HG02798 (cell line): ENCODE measurements at regions not wholly inside any gene's neighbourhood (a gene's known extent, or its start where the extent isn't known, plus 50 kb on each side); places are given as distances from the start of the nearest gene placed in this dataset.
A peak's percentile ranks its signal among the peaks of the same experiment; 100 is the strongest.

ENCODE experiments used
- ATAC-seq: cut with Tn5 transposase; IDR thresholded peaks from one replicate; pipeline ENCODE4 v1.9.1; 2021; ENCODE audit warnings: mild to moderate bottlenecking; ENCODE audit not compliant: unreplicated experiment, poor library complexity

DNA sequence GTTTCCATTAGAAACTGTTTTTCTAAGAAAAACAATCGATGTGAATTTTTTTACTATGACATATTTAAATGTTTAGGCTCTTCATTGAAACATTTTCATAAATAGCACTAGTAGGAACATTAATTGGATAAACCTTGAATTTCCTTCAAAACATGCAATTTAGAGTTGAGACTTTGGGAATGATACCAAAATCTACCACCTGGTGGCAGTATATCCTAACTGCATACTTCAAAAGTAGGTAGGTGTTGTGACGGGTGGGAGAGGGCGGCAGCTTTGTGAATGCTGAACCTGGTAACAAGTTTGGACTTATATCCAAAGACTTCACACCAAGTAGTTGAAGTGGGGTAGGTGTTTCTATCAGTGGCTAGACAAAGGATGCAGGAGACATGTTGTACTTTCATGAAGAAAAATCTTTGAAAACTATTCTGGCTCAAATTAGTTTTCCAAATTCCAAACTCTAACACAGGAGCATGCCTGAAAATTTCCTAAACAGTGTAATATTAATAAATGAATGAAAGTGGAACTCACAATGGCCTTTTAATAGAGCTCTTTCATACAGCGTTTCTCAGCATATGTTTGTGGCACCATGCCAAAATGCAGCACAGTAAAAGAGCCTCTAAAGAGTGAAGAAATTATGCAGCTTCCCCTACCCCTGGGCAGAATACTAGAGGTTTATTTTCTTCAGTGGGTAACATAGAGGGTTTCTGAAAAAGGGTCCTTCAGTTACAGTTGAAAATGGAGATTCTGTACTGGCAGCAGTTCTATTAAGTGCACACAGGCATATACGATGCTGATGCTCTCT, 201.0 kb upstream of the TPK1 start:
- ATAC-seq: peak; percentile 92

GRCh38 chr7:145031162-145031561, 195.3 kb upstream of the TPK1 start:
- peak; percentile 56 for ATAC-seq

GRCh38 chr7:145030754-145031153, 194.9 kb upstream of the TPK1 start:
- ATAC-seq: peak; percentile 31

DNA sequence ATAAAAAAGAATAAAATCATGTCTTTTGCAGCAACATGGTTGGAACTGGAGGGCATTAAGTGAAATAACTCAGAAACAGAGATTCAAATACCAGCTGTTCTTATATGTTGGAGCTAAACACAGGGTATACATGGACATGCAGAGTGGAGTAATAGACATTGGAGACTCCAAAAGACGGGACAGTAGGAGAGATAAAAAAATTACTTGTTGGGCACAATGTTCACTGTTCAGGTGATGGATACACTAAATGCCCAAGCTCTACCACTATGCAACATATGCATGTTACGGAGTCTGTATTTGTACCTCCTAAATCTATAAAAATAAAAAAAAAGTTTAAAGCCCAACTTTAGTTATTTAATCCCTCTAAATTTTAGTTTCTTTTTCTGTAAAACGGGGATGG, 184.6 kb upstream of the TPK1 start:
- ATAC-seq: no peak

DNA sequence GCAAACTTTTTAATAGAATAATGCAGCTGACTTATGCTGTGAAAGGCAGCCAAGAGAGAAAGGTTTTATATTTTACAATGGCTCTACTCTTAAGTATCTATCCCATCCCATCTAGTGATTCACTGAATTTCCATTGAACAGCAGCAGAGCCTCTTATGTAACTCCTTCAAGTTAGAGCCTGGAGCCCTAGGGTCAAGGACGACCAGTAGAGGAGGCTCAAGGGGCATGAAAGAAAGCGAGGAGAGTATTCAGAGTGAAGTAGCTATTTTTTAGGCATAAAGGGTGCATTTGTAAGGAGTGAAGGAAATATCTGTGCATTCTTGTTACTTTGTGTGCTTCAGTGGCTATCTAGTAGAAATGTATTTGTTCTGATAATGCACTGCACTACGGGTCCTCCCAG, 180.2 kb upstream of the TPK1 start:
- ATAC-seq: no peak

DNA sequence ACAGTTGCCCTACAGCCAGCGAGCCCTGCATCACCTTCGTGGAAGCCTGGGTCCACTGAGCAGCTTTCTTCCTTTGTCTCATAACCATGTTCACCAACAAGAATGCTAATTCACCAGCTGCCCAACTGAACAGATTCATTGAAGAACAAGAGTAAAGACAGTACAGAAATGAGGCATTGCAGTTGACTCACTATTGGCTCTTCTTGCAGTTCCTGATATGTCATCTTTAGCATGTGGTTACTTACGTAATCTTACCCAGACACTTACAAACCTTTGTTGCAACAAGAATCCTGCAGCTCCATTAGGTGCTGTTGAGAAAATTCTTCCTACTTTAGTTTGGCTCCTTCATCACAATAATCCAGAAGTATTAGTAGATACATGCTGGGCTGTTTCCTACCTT, 174.0 kb upstream of the TPK1 start:
- ATAC-seq: no peak

- no peak for ATAC-seq
Observed at GRCh38 chr7:145005601-145006000, 169.7 kb upstream of the TPK1 start.

DNA sequence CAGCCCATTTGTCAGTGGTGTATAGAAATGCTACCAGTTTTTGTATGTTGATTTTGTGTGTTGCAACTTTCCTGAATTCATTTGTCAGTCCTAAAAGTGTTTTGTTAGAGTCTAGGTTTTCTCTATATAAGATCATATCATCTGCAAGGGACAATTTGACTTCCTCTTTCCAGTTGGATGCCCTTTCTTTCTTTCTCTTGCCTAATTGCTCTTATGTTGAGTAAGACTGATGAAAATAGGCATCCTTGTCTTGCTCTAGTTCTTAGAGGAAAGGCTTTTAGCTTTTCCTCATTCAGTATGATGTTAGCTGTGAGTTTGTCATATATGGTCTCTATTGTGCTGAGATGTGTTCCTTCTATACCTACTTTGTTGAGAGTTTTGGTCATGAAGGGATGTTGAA, 161.7 kb upstream of the TPK1 start:
- no peak for ATAC-seq

- ATAC-seq: no peak
Observed at GRCh38 chr7:144995495-144995894, 159.6 kb upstream of the TPK1 start.

DNA sequence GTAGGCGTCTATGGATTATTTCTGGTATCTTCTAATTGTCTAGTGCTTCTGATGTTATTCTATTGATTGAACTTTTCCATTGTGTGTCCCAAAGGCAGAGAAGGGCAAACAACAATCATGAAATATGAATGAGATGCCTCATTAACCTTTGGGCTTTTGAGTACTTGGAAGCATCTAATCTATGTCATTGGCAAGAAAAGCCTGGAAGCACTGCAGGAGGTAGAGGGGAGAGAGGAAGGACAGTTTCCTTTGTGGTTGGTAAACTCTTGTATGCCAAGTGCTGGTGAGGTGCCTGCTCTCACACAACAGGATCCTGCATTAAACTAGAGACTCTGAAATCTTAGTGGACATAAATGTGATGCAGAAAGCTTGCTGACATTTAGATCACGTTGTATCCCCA, 155.2 kb upstream of the TPK1 start:
- ATAC-seq: no peak

DNA sequence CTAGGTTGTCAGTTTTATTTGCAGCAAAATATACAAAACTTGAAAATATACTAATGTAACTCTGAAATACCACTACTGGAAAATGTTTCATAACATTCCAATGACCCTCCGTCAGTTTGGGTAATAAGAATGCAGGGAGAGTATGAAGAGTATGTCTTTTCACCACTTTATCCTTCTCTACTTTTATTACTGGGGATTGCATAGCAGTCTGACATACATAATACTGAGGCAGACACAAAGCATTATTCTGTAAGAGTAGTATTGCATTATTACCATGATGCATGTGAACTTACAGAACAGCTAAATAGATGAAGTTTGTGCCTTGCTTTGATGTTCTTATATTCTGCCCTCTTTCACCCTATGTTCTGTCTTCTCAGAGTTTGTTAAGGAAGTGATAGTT, 151.8 kb upstream of the TPK1 start:
- no peak for ATAC-seq

- ATAC-seq: no peak
Observed at GRCh38 chr7:144982133-144982532, 146.3 kb upstream of the TPK1 start.

- ATAC-seq: no peak
Observed at GRCh38 chr7:144975882-144976281, 140.0 kb upstream of the TPK1 start.

DNA sequence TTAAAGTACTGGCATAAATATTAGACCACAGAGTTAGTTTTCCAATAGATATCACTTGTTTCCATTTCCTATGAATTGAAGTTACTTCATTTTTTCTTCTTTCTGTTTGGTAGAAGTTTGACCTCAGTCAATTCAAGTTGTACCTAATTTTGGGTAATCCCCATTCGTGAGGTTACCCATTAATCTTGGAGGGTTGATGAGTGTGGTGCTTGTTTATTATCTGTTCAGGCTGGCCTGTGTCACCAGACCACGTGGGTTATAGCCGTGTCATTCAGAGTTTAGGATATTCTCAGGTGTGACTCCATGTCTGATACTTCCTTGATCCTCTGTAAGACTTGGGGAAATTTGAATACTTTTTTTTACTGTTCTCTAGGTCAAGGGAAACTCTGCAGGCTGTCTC, 133.9 kb upstream of the TPK1 start:
- no peak for ATAC-seq

- no peak for ATAC-seq
Observed at GRCh38 chr7:144960763-144961162, 124.9 kb upstream of the TPK1 start.

DNA sequence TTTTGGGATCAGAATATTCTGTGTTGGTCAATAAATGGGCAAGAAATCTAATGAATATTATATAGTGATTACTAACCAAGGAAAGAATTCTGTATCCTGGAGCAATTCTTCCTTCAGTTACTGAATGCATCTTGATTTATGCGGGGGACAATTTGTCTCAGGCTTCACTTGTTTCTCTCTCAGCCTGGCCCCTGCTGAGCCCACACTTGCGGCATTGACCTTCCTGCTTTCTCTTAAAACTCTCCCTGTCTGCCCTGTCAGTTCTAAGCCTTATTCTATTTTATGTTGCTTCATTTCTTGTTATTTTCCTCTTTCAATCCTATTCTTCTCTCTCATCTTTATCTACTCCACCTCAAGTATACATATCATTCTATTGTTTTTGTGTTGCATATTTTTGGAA, 122.1 kb upstream of the TPK1 start:
- ATAC-seq: no peak

- ATAC-seq: no peak
Observed at GRCh38 chr7:144955422-144955821, 119.6 kb upstream of the TPK1 start.

DNA sequence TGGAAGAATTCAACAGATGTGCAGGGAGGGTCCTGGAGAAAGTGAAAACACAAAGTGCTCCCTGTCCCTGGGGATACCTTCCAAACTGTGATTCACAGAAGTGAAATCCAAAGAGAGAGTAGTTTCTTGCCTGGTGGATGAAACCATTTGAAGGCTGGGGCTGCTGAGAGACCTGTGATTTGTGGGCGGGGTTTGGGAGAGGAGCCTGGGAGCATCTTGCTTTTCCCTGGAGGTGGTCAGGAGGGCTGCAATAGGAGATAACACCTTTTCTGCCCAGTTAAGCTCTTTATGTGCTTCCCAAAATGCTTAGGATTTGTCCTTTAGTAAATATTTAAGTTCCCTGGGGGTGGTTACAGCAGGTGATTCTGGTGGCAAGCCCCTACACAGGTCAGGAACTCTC, 105.3 kb upstream of the TPK1 start:
- no peak for ATAC-seq

DNA sequence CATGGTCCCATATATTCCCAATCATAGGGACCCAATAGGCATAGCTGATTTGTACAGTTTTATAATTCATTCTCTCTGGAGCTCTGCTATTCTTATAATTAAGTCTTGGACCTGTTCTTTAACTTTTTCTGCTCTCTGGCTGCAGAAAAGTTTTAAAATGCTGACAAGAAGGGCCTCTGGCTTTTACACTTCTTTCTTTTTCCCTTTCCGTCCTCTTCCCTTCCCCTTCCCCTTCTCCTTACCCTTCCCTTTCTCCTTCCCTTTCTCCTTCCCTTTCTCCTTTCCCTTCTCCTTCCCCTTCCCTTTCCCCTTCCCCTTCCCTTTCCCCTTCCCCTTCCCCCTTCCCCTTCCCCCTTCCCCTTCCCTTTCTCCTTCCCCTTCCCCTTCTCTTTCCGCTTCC, 101.3 kb upstream of the TPK1 start:
- no peak for ATAC-seq

GRCh38 chr7:144936314-144936713, 100.5 kb upstream of the TPK1 start:
- no peak for ATAC-seq

DNA sequence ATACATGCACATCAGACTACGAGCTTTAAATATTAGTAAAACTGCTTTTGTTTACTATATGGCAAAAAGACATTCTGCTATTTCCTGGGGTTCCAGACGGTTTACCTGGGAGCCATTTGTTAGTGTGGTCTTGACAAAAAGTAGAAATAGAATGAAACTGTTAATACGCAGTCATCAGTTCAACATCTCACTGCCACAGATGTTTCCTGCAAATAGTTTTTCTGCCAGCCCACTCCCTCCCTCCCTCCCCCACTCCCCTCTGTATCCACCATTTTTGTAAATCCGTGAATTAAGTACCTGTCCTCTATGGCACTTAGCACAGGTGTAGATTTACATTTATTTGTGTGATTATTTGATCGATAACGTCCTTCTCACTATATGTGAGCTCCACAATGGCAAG, 74.6 kb upstream of the TPK1 start:
- ATAC-seq: no peak

- no peak for ATAC-seq
Observed at GRCh38 chr7:144908943-144909556, 73.2 kb upstream of the TPK1 start.
